GM23248 (cell line): ENCODE measurements at regions not wholly inside any gene's neighbourhood (a gene's known extent, or its start where the extent isn't known, plus 50 kb on each side); places are given as distances from the start of the nearest gene placed in this dataset.

Experiments
- EZH2 ChIP-seq: fragments of 200-600 bp; sonication (generic); IDR thresholded peaks from 2 replicates; pipeline ENCODE4 v1.6.1; 2018; ENCODE audit warnings: antibody characterized with exemption, mild to moderate bottlenecking; ENCODE audit not compliant: insufficient read depth, poor library complexity, severe bottlenecking
- EZH2phosphoT487 ChIP-seq: fragments of 200-600 bp; sonication (generic); IDR thresholded peaks from 2 replicates; pipeline ENCODE4 v1.6.1; 2018; ENCODE audit warnings: antibody characterized with exemption, moderate library complexity, mild to moderate bottlenecking, low read depth; ENCODE audit not compliant: insufficient read depth

DNA sequence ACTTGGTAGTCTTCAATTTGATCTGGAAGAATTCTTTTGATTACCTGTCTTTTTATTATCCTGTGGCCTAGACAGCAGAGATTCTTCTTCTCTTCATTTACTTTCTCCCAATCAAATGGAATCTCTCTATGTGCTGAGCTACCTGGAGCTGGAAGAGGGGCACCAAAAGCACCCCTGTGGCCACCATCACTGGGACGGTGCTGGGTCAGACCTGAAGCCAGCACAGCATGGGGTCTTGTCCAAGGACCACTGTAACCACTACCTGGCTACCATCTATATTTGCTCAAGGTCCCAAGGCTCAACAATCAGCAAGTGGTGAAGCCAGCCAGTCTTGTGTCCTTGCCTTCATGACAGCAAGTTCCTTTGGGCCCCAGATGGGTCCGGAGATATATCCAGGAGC is 186.6 kb downstream of the JRKL start:
- TF ChIP-seq EZH2 (no peak), EZH2phosphoT487 (no peak)
